ENCODE measurements at regions not wholly inside any gene's neighbourhood (a gene's known extent, or its start where the extent isn't known, plus 50 kb on each side); places are given as distances from the start of the nearest gene placed in this dataset.

- no peak for DNase-seq
Measured at GRCh38 chr14:36408388-36408787, 88.0 kb upstream of the MBIP start.

DNA sequence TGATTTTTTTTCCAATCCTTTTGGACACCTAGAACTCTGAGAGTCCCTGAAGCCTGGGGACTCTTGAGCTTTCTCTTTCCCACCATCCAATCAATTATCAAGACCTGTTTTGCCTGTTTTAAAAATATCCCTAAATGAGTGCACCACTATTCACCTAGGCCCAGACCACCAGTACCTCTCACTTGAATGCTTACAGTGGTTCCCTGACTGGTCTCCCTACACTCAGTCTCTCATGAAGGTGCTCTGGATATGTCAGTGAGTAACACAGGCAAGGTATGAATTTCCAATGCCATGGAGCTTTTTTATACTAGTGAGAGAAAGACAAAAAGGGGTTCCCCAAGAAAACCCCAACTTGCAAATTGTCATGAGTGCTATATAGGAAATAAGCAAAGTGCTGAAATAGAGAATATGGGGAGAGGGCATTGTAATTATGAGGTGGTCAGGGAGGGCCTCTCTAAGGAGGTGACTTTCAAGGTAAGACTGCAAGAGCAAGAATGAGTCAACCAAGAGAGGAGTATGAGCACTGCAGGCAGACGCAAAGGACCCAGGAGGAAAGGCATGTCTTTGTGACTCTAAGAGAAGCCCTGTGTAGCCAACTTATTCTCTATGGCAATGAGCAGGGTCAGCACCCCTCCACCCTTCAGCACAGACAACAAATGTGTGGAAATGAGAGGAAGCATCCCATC is 85.3 kb upstream of the MBIP start:
- no peak for DNase-seq

- no peak for DNase-seq
Measured at GRCh38 chr14:36402867-36403266, 82.4 kb upstream of the MBIP start.

GRCh38 chr14:36398463-36399291 is 78.2 kb upstream of the MBIP start:
- DNase-seq: no peak

GRCh38 chr14:36397357-36397756 is 76.9 kb upstream of the MBIP start:
- DNase-seq: no peak

GRCh38 chr14:36396798-36397197 is 76.4 kb upstream of the MBIP start:
- DNase-seq: no peak

DNA sequence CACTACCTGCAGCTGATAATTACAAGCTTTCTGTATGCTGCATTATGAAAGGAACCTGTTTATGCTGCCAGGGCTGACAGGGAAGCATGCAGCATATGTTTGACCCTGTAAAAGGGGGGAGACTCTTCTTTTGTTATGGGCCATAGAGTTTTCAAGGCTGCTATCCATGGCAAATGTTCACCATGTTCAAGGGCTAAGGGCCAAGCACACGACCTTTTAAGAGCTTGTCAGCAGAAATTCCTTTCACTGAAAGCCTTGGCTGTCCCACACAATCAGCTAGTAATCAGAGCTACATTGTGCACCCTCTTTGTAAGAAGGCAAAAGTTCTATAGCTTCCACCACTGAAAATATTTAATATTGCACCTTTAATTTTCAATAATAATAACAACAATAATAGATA is 74.2 kb upstream of the MBIP start:
- DNase-seq: no peak

GRCh38 chr14:36390718-36391117 is 70.3 kb upstream of the MBIP start:
- no peak for DNase-seq

GRCh38 chr14:36383767-36384431 is 63.5 kb upstream of the MBIP start:
- no peak for DNase-seq

DNA sequence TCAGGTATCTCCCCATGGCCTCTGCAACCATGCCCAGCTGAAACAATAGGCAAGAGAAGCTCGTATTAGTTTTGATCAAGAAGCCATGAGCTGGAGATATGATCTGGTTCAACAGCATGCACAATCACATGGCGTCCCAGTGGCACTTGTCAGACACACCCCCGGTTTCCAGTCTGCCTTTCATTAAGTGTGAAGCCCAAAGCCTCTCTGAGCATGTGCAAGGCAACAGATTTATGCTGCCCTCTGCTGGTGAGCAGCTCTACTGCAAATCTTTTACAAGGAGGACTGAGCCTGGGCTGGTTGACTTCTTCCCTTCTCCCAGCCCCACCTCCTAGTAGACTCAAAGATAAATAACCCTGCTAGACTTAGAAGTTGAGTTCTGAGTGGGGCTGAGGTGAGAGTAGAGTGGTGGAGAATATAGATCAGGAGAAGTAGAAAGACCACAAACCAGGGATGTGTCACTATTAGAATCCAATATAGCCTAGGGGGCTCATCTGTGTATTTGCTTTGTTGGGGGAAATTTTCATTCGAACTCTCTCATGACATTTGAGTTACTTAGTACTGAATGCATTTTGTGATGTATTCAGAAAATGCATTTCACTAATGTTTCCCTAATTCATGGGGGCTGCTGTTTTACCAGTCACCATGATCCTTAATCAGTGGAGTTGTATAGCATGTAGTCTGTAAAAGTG is 53.7 kb upstream of the MBIP start:
- peak; percentile 58 to 59 for DNase-seq
